ENCODE measurements at regions not wholly inside any gene's neighbourhood (a gene's known extent, or its start where the extent isn't known, plus 50 kb on each side); places are given as distances from the start of the nearest gene placed in this dataset.

DNA sequence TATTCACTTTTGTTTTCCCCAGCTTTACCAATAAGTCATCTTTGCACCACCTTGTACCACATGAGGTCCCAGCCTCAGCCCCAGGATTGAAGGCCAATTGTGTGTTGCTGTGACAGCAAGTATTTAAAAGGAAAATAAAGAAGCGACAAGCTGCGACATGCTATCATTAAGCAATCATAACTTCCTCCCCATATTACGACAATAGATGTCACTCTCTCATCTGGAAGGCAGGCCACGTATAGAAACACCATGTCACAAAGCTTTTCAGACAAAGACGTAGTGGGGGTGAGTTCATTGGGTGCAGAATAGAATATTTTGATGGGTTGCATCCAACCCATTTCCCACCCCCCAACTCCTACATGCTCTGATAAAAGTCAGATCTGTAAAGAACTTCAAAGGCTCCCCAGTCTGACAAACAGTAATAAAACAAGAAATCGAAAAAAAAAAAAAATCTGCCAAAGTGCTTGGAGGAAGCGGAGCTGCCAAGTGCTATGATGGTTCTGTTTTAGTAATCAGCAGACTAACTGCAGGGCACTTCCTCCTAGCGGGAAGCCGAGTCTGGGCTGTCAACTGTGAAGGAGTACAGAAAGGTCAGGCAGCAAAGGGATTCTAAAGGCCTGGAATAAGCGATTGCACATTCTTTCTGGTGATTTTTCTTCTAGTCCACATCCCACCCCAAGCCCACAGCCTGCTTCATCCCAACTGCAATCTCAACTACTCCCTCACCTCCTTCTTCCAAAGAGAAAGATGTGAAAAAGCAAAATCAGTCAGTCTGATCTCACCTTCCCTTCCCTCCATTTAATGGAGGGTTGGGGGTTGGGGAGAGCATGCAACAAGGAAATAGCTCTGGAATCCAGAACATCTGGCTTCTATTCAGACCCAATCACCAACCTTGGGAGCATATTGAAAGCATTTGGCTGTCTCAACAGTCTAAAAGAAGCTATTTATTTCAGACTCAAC is 131.4 kb upstream of the UBASH3B start:
- TF ChIP-seq, protein P1, sequence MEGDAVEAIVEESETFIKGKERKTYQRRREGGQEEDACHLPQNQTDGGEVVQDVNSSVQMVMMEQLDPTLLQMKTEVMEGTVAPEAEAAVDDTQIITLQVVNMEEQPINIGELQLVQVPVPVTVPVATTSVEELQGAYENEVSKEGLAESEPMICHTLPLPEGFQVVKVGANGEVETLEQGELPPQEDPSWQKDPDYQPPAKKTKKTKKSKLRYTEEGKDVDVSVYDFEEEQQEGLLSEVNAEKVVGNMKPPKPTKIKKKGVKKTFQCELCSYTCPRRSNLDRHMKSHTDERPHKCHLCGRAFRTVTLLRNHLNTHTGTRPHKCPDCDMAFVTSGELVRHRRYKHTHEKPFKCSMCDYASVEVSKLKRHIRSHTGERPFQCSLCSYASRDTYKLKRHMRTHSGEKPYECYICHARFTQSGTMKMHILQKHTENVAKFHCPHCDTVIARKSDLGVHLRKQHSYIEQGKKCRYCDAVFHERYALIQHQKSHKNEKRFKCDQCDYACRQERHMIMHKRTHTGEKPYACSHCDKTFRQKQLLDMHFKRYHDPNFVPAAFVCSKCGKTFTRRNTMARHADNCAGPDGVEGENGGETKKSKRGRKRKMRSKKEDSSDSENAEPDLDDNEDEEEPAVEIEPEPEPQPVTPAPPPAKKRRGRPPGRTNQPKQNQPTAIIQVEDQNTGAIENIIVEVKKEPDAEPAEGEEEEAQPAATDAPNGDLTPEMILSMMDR (IDR thresholded peaks at IDR 0.05): no peak
- no peak for TF ChIP-seq POLR2A (IDR thresholded peaks at IDR 0.05)
